ENCODE measurements at regions not wholly inside any gene's neighbourhood (a gene's known extent, or its start where the extent isn't known, plus 50 kb on each side); places are given as distances from the start of the nearest gene placed in this dataset.

DNA sequence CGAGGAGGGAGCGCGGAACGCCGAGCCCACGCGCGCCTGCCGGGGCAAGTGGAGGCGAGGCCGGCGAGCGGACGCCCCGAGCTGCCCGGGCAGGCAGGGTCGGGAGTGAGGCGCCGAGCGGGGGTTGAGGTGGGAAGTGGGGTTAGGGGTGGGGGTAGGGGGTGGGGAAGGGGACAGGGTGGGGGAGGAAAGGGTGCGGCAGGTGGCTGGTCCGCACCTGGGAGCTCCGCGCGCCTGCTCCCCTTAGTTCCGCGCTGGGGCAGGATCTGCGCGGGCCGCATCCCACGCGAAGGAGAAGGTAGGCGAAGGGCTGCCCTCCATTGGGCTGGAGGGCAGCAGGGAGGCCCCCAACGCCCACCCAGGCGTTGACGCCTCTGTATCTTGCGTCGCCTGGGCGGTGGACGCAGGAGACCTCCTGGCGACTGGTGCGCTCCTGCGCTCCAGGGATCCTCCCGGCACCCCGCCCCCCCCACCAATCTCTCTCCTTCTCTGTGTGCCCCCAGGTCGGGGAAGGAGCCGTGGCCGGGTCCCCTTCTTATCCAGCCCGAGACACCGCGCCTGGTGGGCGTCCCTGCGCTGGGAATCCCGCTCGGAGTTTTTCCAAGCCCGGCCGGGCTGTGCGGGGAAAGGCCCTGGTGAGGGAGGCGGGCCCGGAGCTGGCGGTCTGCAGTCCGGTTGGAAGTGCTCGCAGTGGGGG is 51.3 kb upstream of the AMZ2 start:
- no peak overlapping the region for H3K27ac ChIP-seq
- peaks cover 54% of the 10 kb centered on the region for H3K4me1 ChIP-seq
- no peaks in the 10 kb centered on the region for H3K9me3 ChIP-seq
- no peak for ATAC-seq
- TF ChIP-seq CTCF (IDR thresholded peaks at IDR 0.05) (no peak), POLR2A (IDR thresholded peaks at IDR 0.05) (no peak)
- no peak for DNase-seq
- no peak overlapping the region for H3K4me3 ChIP-seq
- H3K36me3 ChIP-seq (replicated peaks in 1 of 2; ENCODE audit: insufficient read depth in 1 of 2, low read depth in 2 of 2), result no peaks in the 10 kb centered on the region
- 0% methylated on average over 7 to 53 of the region's 63 CpGs for WGBS, 2 donors
- intact Hi-C loops (cut with DNase I), result no loop called here
- H3K27me3 ChIP-seq, result peaks cover 0 to 36% of the 10 kb centered on the region in 2 donors

GRCh38 chr17:68197091-68197996 is 50.5 kb upstream of the AMZ2 start:
- ATAC-seq, result no peak
- no peak for TF ChIP-seq CTCF (IDR thresholded peaks at IDR 0.05)
- TF ChIP-seq POLR2A (IDR thresholded peaks at IDR 0.05), result no peak
- no peak overlapping the region for H3K27ac ChIP-seq
- 2 to 3% methylated on average over 15 to 47 of the region's 53 CpGs for WGBS, 2 donors
- H3K36me3 ChIP-seq (replicated peaks in 1 of 2; ENCODE audit: insufficient read depth in 1 of 2, low read depth in 2 of 2), result no peaks in the 10 kb centered on the region
- peaks cover 0 to 36% of the 10 kb centered on the region in 2 donors for H3K27me3 ChIP-seq
- H3K4me3 ChIP-seq, result no peak overlapping the region
- peaks cover 54% of the 10 kb centered on the region for H3K4me1 ChIP-seq
- H3K9me3 ChIP-seq, result no peaks in the 10 kb centered on the region
- intact Hi-C loops (cut with DNase I), result no loop called here
- DNase-seq, result no peak

DNA sequence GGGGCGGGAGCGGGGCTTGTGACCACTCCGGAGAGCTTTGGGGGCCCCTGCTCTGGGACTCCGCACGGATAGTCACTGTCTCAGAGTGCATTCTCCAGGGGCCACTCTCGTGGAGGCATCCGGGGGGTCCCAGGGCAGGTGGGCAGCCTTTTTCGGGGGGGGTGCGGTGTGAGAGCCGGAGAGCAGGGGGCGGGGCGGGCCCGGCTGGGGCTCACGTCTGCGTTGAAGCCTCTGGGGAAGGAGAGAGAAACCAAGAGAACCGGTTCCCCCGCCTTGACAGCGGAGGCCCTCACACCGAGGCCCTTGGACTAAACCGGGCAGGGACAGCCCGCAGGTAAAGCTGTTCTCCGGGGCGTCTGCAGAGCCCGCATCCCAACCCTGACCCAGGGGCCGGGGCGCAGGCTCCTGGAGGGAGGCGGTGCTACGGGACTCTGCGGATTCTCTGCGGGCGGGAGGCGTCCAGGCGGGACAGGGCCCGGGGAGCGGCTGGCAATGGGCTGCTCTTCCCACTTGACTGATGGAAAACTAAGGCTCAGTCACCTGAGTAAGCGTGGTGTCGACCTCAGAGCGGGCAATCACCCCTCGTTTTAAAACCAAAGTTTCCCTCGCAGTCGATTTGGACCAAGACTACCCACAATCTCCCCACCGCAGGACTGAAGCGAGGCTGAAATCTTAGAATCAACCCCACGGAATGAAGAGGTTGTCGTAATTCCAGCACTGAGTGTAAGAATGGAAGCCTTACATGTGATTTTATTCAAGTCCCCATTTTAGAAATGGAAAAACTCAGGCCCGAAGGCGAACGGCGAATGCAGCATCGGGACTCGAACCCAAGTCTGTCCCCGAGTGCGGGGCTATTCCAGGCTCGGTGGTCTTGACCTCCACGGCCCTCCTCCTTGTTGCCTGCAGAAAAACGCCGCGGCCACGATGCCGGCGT is 49.6 kb upstream of the AMZ2 start:
- Histone ChIP-seq H3K4me1 (peaks cover 54% of the 10 kb centered on the region), H3K27me3 (peaks cover 0 to 32% of the 10 kb centered on the region in 2 donors), H3K9me3 (no peaks in the 10 kb centered on the region), H3K27ac (no peak overlapping the region), H3K4me3 (no peak overlapping the region), H3K36me3 (replicated peaks in 1 of 2; ENCODE audit: insufficient read depth in 1 of 2, low read depth in 2 of 2) (no peaks in the 10 kb centered on the region)
- no peak for TF ChIP-seq POLR2A (IDR thresholded peaks at IDR 0.05)
- TF ChIP-seq CTCF (IDR thresholded peaks at IDR 0.05), result no peak
- peak in 1 of 4 donors; percentile 31 for DNase-seq
- ATAC-seq, result no peak
- 9 to 22% methylated on average over 23 to 56 of the region's 61 CpGs for WGBS, 2 donors
- intact Hi-C loops (cut with DNase I), result no loop called here
